ENCODE measurements at regions not wholly inside any gene's neighbourhood (a gene's known extent, or its start where the extent isn't known, plus 50 kb on each side); places are given as distances from the start of the nearest gene placed in this dataset.
A peak's percentile ranks its signal among the peaks of the same experiment; 100 is the strongest.

DNA sequence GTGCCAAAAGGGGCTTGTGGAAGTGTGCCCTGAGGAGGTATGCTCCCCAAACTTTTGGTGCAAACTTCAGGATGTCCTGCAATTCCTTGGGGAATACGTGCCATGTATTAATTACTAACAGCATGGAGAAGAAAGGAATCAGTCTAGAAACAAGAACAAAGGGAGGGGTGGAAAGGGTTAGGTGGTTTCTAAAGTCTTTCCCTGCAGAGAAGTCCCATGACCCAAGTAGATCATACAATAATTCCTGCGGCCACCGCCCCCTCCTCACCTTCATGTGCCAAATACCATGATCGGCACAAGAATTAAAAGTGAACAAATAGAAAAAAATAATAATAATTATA lies 258.2 kb downstream of the PLPP3 start:
- DNase-seq (ENCODE audit: low read depth in 2 of 3, low spot score in 2 of 3), result no peak

DNA sequence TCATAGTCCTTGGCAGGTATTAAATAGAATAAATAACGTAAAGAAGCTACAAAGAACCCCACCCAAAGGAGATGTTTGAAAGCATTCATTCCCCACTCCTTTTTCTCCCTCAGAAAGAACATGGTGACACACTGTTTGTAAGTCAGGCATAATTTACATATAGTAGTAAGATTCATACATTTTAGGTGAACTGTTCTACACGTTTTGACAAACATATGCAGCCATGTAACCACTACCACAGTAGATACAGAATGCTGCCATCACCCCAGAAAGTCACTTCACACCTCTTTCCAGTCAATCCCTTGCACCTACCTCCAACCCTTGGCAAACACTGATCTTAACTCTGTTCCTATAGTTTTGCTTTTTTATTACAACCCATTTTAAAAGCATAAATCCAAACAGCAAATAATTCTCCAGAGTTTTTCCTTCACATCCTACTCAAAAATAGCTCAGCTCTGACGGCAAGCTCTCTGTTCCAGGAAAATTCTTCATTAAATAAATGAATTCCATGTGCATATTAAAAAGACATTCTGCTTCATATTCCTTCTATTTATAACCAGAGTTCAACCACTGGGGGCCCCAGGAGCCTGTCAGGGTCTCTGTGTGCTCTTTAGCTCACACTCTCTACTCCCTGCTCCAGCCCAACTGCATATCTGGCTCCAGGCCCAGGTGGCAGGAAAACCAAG lies 258.8 kb downstream of the PLPP3 start:
- DNase-seq (ENCODE audit: low read depth in 2 of 3, low spot score in 2 of 3), result no peak

DNA sequence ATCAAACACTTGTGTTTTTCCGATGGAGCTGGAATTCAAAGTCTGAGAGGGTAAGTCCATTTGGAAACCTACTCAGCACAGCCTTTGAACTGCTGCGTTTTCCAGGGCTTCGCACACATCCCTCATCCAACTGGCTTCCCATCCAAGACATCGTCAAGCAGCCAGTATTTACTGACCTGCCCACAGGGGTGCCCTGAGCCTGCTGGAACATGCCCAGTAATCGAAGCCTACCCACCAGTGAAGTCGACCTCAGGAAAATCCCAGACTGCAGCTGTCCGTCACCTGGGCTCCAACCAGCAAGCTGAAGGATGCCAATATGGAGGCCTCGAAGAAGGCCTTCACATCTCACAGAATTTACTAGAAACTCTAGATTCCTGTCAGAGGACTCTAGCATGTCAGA lies 261.6 kb downstream of the PLPP3 start:
- no peak for DNase-seq (ENCODE audit: low read depth in 2 of 3, low spot score in 2 of 3)

DNA sequence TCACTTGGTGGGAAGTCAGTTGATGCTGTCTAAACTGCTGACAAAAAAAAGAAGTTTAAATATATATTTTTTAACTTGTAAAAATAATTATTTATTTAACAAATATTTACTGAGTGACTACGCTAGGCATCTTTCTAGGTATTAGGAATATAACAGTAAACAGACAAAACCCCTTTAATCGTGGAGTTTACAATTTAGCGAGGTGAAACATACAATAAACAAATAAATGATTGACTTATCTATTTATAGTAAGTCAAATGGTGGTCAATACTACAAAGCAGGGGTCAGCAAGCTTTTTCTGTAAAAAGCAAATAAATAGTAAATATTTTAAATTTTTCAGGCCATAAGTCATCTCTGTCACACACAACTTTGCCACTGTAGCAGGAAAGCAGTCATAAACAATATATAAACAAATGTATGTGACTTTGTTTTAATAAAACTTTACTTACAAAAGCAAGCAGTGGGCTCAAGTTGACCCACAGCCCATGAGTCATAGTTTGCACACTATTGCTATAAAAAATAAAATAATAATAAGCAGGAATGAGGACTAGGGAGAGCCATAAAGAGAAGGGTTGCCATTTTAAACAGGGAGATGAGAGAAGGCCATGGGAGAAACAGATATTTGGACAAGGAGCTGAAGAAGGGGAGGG lies 263.9 kb downstream of the PLPP3 start:
- DNase-seq (ENCODE audit: low read depth in 2 of 3, low spot score in 2 of 3), result no peak

DNA sequence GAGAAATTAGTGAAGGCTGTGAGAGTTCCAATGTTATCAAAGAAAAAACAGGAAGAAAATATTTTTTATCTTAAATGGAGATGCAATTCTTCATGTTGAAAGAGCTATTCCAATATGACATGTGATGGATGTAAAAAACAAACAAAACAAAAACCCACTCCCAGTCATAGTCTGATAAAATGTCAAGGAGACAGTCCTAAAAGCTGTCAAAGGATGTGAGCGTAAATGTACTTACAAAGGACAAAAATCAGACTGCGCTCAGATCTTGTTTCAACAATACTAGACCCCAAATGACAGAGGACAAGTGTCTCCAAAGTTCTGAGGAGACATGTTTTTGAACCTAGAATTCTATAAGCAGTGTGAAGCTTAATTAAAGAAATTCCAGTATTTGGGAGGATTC lies 265.8 kb downstream of the PLPP3 start:
- DNase-seq (ENCODE audit: low read depth in 2 of 3, low spot score in 2 of 3), result no peak

DNA sequence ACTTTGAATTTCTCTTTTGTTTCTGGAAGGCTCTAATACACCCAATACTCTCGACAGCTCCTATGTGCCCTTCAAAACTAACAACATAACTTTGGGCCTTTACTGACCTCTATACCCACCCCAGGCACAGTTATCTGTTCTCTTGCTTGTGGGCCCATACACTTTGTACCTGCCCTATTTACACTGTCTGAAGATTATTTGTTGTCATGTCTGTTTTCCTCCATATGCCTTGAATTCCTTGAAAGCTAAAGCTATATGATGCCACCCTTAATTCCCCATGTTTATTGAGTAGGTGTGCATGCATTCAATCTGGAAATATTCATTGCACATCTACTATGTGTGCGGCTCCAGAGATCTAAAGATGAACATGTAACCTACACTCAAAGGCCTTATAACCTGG lies 267.6 kb downstream of the PLPP3 start:
- no peak for DNase-seq (ENCODE audit: low read depth in 2 of 3, low spot score in 2 of 3)

DNA sequence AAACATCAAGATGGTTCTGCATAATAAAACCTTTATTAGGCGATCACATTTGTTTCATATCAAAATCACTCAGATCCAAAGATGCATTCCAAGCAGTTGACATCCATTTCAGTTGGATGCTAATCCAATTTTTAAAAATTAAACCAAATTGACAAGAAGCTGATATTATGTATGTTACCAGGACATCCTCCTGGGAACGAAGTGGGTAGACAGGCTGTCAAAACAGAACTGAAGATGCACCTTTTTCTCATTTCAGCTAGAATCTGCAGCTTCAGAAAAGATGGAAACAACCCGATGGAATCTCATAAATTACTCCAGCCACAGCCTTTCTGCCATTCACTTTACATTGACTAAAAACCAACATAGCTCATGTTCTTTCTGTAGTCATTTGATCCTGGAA lies 268.4 kb downstream of the PLPP3 start:
- DNase-seq (ENCODE audit: low read depth in 2 of 3, low spot score in 2 of 3), result no peak

DNA sequence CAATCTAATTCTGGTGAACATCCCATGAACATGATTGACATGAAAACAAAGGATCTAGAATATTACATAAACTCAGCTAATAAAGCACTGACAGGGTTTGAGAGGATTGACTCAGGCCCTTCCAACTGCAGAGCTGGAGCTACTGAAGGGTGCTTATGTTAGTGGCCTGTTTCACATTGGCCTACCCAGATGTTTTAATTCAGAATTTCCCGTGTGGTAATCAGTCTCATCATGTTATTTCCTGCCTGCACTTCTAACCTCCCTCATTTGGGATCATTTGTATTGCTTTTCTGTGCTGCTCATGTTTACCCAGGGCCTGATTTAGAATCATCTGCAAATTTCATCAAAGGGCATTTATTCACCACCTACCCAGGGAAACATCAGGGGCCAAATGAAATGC lies 270.3 kb downstream of the PLPP3 start:
- DNase-seq (ENCODE audit: low read depth in 2 of 3, low spot score in 2 of 3), result no peak

DNA sequence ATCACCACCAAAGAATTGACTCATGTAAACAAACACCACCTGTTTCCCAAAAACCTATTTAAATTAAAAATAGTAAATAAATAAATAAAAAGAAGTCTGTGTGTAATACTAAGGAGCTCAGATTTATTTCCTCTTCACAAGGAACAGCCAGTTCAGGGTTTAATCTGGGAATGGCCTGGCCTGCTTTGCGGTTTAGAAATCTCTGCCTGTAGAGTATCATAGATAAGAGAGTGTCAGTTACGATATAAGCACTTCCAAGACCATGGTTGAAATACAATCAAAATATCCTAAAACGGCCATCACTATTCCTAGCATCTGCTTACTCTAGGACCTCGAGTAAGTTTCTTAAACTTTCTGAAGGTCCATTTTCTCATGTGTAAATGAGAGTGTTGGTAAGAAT lies 274.4 kb downstream of the PLPP3 start:
- DNase-seq (ENCODE audit: low read depth in 2 of 3, low spot score in 2 of 3), result no peak

DNA sequence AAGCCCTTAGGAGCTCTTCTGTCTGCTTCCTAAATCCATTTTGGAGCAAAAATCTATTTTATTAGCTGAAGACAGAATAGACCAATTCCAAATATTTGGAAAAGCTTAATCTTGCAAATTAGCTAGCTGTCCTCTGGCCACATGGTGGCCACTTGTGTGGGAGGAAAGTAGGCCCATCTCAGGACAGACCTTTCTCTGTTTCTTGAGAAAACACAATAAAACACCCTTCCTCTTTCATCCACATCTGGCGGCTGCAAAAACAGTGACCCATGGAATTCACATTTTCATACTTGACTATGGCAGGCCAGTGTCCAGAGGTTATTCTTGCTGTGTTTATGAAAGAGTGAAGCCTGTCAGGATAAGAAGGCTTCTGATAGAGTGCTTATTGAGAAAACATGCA lies 275.6 kb downstream of the PLPP3 start:
- no peak for DNase-seq (ENCODE audit: low read depth in 2 of 3, low spot score in 2 of 3)

DNA sequence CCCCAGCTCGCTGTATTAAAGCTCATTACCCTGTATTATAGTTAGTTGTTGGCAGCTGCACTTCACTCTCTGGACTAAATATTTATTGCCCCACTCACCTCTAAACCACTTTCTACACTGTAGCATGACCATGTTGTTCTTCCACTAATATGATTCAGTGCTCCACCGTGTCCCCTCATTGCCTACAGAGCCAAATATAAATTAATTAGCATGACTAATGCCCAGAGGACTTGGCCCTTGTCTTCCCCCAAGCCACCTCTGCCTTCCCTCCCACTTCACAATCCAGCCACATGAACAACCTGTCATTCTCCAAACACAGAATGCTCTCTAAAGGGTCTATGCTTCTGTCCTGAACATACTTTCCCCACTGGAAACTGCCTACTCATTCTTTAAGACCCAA lies 276.5 kb downstream of the PLPP3 start:
- no peak for DNase-seq (ENCODE audit: low read depth in 2 of 3, low spot score in 2 of 3)

DNA sequence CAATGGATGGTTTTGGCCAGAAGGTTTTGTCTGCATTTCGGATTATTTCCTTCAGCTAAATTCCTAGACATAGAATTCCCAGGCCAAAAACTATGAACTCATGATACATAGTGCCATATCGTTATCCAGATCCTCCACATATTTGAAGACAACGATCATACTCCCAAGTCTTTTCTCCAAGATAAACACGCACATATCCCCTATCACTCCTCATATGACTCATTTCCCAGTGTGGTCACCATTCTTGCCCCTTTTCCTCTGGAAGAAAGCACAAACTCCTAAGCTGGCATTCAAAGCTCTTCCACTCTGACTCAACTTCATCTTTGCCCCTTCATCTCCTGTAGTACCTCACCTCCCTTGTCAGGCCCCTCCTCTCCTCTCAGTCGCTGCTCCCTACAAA lies 277.6 kb downstream of the PLPP3 start:
- no peak for DNase-seq (ENCODE audit: low read depth in 2 of 3, low spot score in 2 of 3)

DNA sequence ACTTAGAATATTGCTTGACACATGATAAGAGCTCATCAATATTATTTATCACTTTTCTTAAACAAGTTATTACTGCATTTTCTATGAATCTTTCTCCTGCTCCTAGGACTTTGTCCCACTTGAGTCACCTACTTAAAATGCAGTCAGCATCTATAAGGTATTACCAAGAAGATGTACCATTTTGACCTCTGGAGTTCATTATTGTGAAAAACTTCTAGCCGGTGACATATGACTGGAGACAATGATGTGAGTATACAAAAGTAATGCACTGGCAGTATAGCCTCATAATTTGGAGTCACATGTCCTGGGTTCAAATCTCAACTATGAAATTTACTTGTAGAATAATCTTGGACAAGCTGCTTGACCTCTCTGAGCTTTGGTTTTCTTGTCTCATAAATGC lies 278.5 kb downstream of the PLPP3 start:
- no peak for DNase-seq (ENCODE audit: low read depth in 2 of 3, low spot score in 2 of 3)

DNA sequence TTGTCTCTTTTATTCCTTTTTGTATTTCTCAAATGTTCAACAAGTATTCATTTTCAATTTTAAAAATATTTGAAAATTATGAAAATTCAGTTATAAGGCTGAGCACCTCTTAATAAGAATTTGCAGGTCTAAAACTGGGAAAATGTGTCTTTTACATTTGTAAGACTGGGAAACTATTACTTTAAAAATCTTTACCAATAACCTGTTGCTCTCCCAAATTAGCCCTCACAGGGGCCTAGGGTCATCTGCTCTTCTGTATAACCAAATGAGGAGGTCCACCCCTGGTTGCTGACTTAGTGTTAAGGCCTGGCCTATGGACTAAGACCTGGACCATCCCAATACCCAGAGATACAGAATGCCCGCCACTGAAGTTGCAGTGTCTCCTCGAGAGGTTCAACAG lies 280.5 kb downstream of the PLPP3 start:
- DNase-seq (ENCODE audit: low read depth in 2 of 3, low spot score in 2 of 3), result no peak

DNA sequence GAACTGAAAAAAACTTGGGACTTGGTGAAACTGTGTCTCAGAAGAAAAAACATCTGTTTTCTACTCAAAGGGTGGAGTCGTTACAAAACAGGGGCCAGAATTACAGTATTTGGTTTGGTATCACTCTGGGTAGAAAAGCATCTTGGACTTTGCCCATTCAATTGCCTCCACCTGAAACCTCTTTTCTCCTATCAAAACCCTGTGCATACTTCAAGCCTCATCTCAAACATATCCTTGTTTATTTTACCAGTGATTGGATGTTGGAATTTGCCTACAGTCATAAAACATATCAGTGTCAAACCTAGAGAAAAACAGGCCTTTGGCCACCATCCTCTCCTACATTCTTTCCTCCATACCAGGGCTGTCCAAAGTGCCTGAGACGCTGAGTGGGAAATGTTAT lies 281.5 kb downstream of the PLPP3 start:
- DNase-seq (ENCODE audit: low read depth in 2 of 3, low spot score in 2 of 3), result no peak

DNA sequence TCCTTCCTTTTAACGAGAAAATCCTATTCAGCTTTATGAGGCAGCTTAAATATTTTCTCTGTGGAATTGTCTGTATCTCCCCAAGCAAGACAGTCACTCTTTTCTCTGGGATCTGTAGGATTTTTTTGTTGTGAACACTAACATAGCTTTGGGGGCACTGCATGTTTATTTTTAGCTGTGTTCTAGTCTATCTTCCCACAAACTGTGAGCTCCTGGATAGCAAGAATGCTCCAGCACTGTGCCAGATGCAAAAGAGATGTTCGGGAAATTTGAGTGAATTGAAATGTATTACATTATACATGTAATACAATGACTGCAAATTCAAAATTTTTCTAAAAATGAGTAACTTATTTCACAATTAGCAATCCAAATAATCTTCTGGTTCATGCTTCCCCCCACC lies 282.2 kb downstream of the PLPP3 start:
- DNase-seq (ENCODE audit: low read depth in 2 of 3, low spot score in 2 of 3), result no peak

DNA sequence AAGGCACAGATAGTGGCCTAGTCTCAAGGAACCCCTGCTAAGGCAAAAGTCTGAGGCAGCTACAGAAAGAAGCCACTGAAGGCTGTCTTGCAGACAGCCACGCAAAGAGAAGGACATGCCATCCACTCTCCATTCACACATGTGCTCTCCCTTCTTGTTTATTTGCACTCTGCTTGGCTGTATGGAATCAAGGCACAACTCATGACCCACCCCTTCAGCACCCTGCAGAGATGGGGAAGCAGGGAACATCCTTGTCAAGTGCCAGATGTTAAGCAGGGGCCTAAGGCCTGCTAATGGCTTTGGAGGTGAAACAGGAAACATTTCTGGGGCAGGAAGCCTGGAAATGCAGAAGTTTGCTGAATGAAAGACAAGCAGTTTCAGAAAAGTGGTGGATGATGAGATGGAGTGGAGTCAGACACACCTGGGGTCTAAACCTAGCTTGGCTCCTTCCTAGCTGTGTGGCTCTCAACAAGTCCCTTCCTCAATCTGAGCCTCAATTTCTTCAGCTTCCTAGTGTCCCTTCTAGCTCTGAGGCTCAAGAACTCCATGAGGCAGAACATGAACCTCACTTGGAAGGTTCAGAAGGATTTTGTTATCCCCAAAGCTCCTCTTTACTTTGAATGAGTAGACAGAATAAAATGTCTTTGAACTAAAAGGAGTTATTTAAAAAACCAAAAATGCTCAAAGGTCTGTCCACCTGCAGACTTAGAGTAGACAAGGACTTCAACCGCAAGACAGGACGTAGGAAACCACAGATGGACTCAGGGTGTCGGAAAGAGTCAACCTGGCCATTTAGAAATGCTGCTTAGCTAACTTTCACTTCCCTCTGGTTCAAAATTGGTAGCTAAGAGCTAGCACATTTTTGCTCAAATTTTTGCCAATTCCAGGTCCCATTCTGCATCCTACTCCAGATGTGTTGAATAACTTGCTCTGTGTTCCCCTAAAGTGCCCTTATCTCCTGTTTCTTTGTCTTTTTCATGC lies 283.1 kb downstream of the PLPP3 start:
- DNase-seq (ENCODE audit: low read depth in 2 of 3, low spot score in 2 of 3), result peak in 1 of 3 donors; percentile 10

DNA sequence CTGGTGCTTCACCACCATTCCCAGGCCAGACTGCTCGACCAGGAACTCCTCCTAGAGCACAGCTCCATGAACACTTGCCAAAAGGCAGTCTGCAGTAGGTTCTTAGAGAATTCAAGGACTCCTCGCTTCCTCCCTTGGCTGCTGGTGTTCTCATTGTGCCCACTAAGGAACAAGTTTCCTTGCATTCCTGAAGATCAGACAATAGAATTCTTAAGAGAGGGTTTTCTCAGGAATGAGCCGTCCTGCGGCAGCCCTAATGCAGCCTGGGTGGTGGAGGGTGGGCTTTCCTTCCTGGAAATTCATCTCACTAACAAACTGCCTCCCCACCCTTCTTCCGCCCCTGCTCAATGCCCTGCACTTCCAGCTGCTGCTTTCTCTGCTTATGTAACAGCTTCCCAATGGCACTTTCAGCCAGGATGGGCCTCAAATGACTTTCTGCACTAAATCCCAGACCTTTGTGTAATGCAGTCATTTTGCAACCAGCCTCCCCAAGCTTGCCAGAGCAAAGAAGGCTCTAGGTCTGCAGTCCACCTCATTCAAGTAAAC lies 287.9 kb downstream of the PLPP3 start:
- no peak for DNase-seq (ENCODE audit: low read depth in 2 of 3, low spot score in 2 of 3)

DNA sequence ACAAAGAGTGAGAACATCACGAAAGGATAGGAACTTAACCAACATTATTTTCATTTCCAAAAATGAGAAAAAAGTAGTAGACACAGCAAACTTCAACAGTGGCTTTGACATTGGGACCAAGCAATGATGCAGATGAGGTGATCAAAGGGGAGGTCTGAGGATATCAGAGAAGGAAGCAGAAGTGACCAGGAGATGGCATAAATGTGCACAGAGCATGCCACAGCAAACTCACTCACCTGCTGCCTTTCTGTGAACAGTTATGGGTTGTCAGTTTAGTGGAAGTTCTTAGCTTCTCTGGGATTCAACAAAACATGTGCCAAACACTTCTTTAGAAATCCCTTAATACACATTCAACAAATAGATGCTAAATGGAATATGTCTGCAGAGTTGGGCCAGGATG lies 290.1 kb downstream of the PLPP3 start:
- no peak for DNase-seq (ENCODE audit: low read depth in 2 of 3, low spot score in 2 of 3)

DNA sequence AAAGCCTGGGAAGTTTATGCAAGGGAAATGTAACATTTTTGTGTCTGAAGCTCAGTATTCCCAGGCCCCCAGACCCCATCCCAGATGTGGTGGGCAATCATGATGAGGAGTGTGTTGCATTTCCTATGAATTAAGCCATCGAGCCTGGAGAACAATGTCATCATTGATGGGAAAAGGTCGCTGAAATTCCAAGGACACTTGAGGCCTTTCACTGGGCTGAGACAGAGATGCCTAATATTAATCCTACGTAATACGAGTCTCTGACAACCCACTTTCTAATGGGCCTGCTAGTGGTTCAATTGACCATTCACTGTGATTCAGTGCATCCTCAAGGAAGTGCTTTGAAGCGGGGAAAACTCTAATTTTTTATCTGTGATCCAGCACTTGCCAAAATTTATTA lies 291.6 kb downstream of the PLPP3 start:
- DNase-seq (ENCODE audit: low read depth in 2 of 3, low spot score in 2 of 3), result no peak

DNA sequence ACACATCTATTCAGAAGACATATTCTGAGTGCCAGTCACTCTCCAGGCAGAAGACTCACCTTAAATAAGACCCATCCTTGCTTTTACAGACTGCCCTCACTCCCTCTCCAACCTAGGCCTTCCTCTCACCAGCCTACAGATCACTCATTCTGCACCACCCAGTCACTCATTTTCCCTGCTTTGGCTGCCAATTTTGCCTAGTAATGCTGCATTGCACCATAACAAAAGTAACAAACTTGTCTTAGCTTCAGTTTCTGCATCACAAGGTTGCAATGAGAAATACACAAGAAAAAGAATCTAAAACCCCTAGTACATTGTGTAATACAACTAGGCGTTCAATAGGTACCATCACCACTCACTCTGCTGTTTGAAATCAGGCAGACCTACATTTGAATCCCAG lies 292.4 kb downstream of the PLPP3 start:
- no peak for DNase-seq (ENCODE audit: low read depth in 2 of 3, low spot score in 2 of 3)

DNA sequence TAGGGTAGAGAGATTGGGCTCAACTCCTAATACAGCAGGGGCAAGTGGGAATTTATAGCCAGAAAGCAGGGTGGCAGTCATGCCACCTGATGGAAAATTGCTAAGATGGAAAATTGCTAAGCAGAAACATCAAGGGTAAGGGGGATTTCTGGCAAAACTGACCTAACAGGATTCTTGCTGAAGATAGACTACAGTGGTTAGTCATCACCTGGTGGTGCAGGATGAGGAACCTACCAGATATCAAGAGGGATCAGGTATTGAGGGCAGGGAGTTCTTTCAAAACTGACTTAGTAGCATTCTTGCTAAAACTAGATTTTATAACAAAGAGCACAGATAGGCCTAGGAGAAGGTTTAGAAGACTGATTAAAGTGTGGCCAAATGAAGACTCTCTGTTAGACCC lies 292.9 kb downstream of the PLPP3 start:
- no peak for DNase-seq (ENCODE audit: low read depth in 2 of 3, low spot score in 2 of 3)
